Motor neuron (in vitro differentiated cells): ENCODE measurements at regions not wholly inside any gene's neighbourhood (a gene's known extent, or its start where the extent isn't known, plus 50 kb on each side); places are given as distances from the start of the nearest gene placed in this dataset.
"Not testable (repeated sequence)": the region's sequence is repeated elsewhere in the genome, so short reads cannot be mapped to it uniquely, and the experiment has no call there.

Experiments used
- ATAC-seq, 8 experiments: fragments of 200-7000 bp; cut with Tn5 transposase; replicated peaks in 6 of 8; 2 replicates each; pipeline ENCODE4 v1.8.0; 2021; ENCODE audit warnings: mild to moderate bottlenecking in 8 of 8, moderate library complexity in 8 of 8
- H3K27ac ChIP-seq, 2 donors: fragments of 250-450 bp; sonication (Bioruptor Pico); 2 replicates each; pipeline ENCODE4 v1.9.0; 2021; ENCODE audit warnings: antibody characterized with exemption in 2 of 2, mild to moderate bottlenecking in 2 of 2, moderate library complexity in 1 of 2
- H3K4me1 ChIP-seq, 2 donors: fragments of 250-450 bp; sonication (Bioruptor Pico); replicated peaks in 1 of 2; 2 replicates each; pipeline ENCODE4 v1.6.1; 2021; ENCODE audit warnings: antibody characterized with exemption in 2 of 2, mild to moderate bottlenecking in 2 of 2, moderate library complexity in 1 of 2
- H3K4me3 ChIP-seq, 5 donors: fragments of 250-450 bp; sonication (Bioruptor Pico); 2 replicates each; pipeline ENCODE4 v1.9.0; 2021; ENCODE audit warnings: antibody characterized with exemption in 5 of 5, mild to moderate bottlenecking in 5 of 5, moderate library complexity in 4 of 5
- WGBS, 10 experiments: fragments of 450-650 bp; shearing (Covaris generic); methylation state at CpG; one replicate each; pipeline ENCODE4 v1.0.0; 2022; 5-methylcytosine and 5-hydroxymethylcytosine counted together
- in situ Hi-C, 9 experiments: fragments of 400-800 bp; cut with MboI; loops; one replicate each; pipeline ENCODE4 v1.15.0; 2021; ENCODE audit warnings: low sequenced_read_pairs in 9 of 9, low pct_unique_long_range_greater_than_20kb in 2 of 9; ENCODE audit not compliant: unreplicated experiment in 9 of 9

GRCh38 chr10:10725196-10725595, 292.5 kb upstream of the CELF2 start:
- Histone ChIP-seq H3K27ac (no peak overlapping the region), H3K4me1 (peaks cover 7 to 11% of the 10 kb centered on the region in 2 donors), H3K4me3 (no peak overlapping the region)
- 30 to 100% (median 83%) methylated on average over 2 to 5 of the region's 5 CpGs; no CpG with 5 or more reads in 3 of the 10 experiments for WGBS, 10 experiments
- in situ Hi-C loops = no loop called here
- ATAC-seq = no peak

GRCh38 chr10:10726101-10726500, 291.6 kb upstream of the CELF2 start:
- Histone ChIP-seq H3K27ac (no peak overlapping the region), H3K4me3 (no peak overlapping the region), H3K4me1 (peaks cover 7 to 11% of the 10 kb centered on the region in 2 donors)
- WGBS, 10 experiments = 51 to 100% (median 81%) methylated on average over 2 to 6 of the region's 6 CpGs; no CpG with 5 or more reads in 1 of the 10 experiments
- in situ Hi-C loops = no loop called here
- ATAC-seq = no peak

GRCh38 chr10:10727411-10727810, 290.3 kb upstream of the CELF2 start:
- in situ Hi-C loops, ATAC-seq, H3K4me3 ChIP-seq, H3K27ac ChIP-seq: not testable (repeated sequence)
- peaks cover 7 to 11% of the 10 kb centered on the region in 2 donors for H3K4me1 ChIP-seq
- 84 to 100% (median 97%) methylated on average over 1 to 9 of the region's 14 CpGs; no CpG with 5 or more reads in 3 of the 10 experiments for WGBS, 10 experiments

GRCh38 chr10:10727812-10728211, 289.9 kb upstream of the CELF2 start:
- Histone ChIP-seq H3K4me3 (no peak overlapping the region), H3K27ac (no peak overlapping the region), H3K4me1 (peaks cover 7 to 11% of the 10 kb centered on the region in 2 donors)
- ATAC-seq = no peak
- in situ Hi-C loops = no loop called here
- 40 to 100% (median 88%) methylated on average over 1 to 5 of the region's 5 CpGs; no CpG with 5 or more reads in 3 of the 10 experiments for WGBS, 10 experiments

- in situ Hi-C loops = no loop called here
- H3K27ac ChIP-seq = no peak overlapping the region
- no peak for ATAC-seq
Measured at GRCh38 chr10:10730471-10731043, 287.1 kb upstream of the CELF2 start.

GRCh38 chr10:10731366-10731765, 286.3 kb upstream of the CELF2 start:
- Histone ChIP-seq H3K4me1 (peaks cover 7 to 11% of the 10 kb centered on the region in 2 donors), H3K4me3 (no peak overlapping the region), H3K27ac (no peak overlapping the region)
- in situ Hi-C loops = no loop called here
- WGBS, 10 experiments = 0 to 87% (median 50%) methylated on average over 1 to 2 of the region's 2 CpGs; no CpG with 5 or more reads in 1 of the 10 experiments
- no peak for ATAC-seq

More at GRCh38 chr10:10730471-10731043, 287.1 kb upstream of the CELF2 start:
- 0 to 92% (median 71%) methylated on average over 2 to 4 of the region's 5 CpGs; no CpG with 5 or more reads in 4 of the 10 experiments for WGBS, 10 experiments
- peaks cover 7 to 11% of the 10 kb centered on the region in 2 donors for H3K4me1 ChIP-seq
- H3K4me3 ChIP-seq = no peak overlapping the region

GRCh38 chr10:10734356-10735064, 283.2 kb upstream of the CELF2 start:
- 47 to 100% (median 78%) methylated on average over 1 to 5 of the region's 5 CpGs for WGBS, 10 experiments
- H3K27ac ChIP-seq = no peak overlapping the region

GRCh38 chr10:10745291-10745690, 272.4 kb upstream of the CELF2 start:
- in situ Hi-C loops = no loop called here
- no peak overlapping the region for H3K4me3 ChIP-seq
- ATAC-seq = no peak
- no peak overlapping the region for H3K27ac ChIP-seq
- H3K4me1 ChIP-seq = no peaks in the 10 kb centered on the region
- WGBS, 10 experiments = 35 to 77% (median 60%) methylated on average over 2 to 6 of the region's 6 CpGs; no CpG with 5 or more reads in 1 of the 10 experiments

More at GRCh38 chr10:10734356-10735064, 283.2 kb upstream of the CELF2 start:
- ATAC-seq = no peak
- Histone ChIP-seq H3K4me1 (no peaks in the 10 kb centered on the region), H3K4me3 (no peak overlapping the region)
- in situ Hi-C loops = no loop called here

GRCh38 chr10:10755490-10755889, 262.2 kb upstream of the CELF2 start:
- WGBS, 10 experiments = 69 to 100% (median 94%) methylated on average over 1 to 9 of the region's 9 CpGs
- in situ Hi-C loops = no loop called here
- Histone ChIP-seq H3K4me1 (no peaks in the 10 kb centered on the region), H3K27ac (no peak overlapping the region), H3K4me3 (no peak overlapping the region)
- no peak for ATAC-seq

- Histone ChIP-seq H3K27ac (no peak overlapping the region), H3K4me1 (no peaks in the 10 kb centered on the region), H3K4me3 (no peak overlapping the region)
- WGBS, 10 experiments = 40 to 100% (median 70%) methylated on average over 1 to 4 of the region's 4 CpGs; no CpG with 5 or more reads in 3 of the 10 experiments
- no peak for ATAC-seq
- in situ Hi-C loops = no loop called here
Measured at GRCh38 chr10:10758306-10758705, 259.4 kb upstream of the CELF2 start.

GRCh38 chr10:10759806-10760205, 257.9 kb upstream of the CELF2 start:
- H3K27ac ChIP-seq, in situ Hi-C loops, ATAC-seq, H3K4me1 ChIP-seq, H3K4me3 ChIP-seq: not testable (repeated sequence)
- 18 to 100% (median 87%) methylated on average over 1 to 7 of the region's 7 CpGs; no CpG with 5 or more reads in 1 of the 10 experiments for WGBS, 10 experiments

GRCh38 chr10:10765017-10765416, 252.7 kb upstream of the CELF2 start:
- Histone ChIP-seq H3K4me1 (peaks cover 0 to 4% of the 10 kb centered on the region in 2 donors), H3K4me3 (no peak overlapping the region), H3K27ac (no peak overlapping the region)
- 0 to 96% (median 60%) methylated on average over 1 to 5 of the region's 7 CpGs; no CpG with 5 or more reads in 1 of the 10 experiments for WGBS, 10 experiments
- ATAC-seq = no peak
- in situ Hi-C loops = no loop called here

GRCh38 chr10:10772411-10772810, 245.3 kb upstream of the CELF2 start:
- H3K4me3 ChIP-seq = no peak overlapping the region
- peaks cover 4 to 5% of the 10 kb centered on the region in 2 donors for H3K4me1 ChIP-seq
- 32 to 100% (median 76%) methylated on average over 1 to 3 of the region's 3 CpGs; no CpG with 5 or more reads in 1 of the 10 experiments for WGBS, 10 experiments
- H3K27ac ChIP-seq = no peak overlapping the region
- in situ Hi-C loops = no loop called here
- no peak for ATAC-seq
